RWPE2 (cell line): ENCODE measurements at regions not wholly inside any gene's neighbourhood (a gene's known extent, or its start where the extent isn't known, plus 50 kb on each side); places are given as distances from the start of the nearest gene placed in this dataset.
A peak's percentile ranks its signal among the peaks of the same experiment; 100 is the strongest.

ENCODE experiments used
- ATAC-seq: fragments of 200-7000 bp; cut with Tn5 transposase; 3 replicates; pipeline ENCODE4 v1.9.1; 2021; ENCODE audit warnings: low read depth
- DNase-seq: peaks from one replicate; pipeline ENCODE4 v3.0.0-alpha.2; 2020; ENCODE audit warnings: low spot score
- H3K27ac ChIP-seq: fragments of 450-650 bp; 2 replicates; pipeline ENCODE4 v1.5.1; 2017; ENCODE audit warnings: mild to moderate bottlenecking; ENCODE audit not compliant: poor library complexity, severe bottlenecking
- H3K27me3 ChIP-seq: fragments of 250-450 bp; sonication (Bioruptor Pico); 2 replicates; pipeline ENCODE4 v1.5.1; 2021; ENCODE audit warnings: mild to moderate bottlenecking, moderate library complexity; ENCODE audit not compliant: insufficient read depth, poor library complexity, severe bottlenecking
- H3K36me3 ChIP-seq: fragments of 250-450 bp; sonication (Bioruptor Pico); 2 replicates; pipeline ENCODE4 v1.5.1; 2020; ENCODE audit warnings: low read depth, mild to moderate bottlenecking, moderate library complexity
- H3K4me1 ChIP-seq: fragments of 250-450 bp; sonication (Bioruptor Pico); 2 replicates; pipeline ENCODE4 v1.5.1; 2021; ENCODE audit warnings: mild to moderate bottlenecking, moderate library complexity; ENCODE audit not compliant: insufficient read depth, poor library complexity, severe bottlenecking
- H3K4me3 ChIP-seq: fragments of 250-450 bp; sonication (Bioruptor Pico); 2 replicates; pipeline ENCODE4 v1.5.1; 2021; ENCODE audit warnings: mild to moderate bottlenecking, moderate library complexity; ENCODE audit not compliant: severe bottlenecking
- H3K9me3 ChIP-seq: fragments of 250-450 bp; sonication (Bioruptor Pico); 2 replicates; pipeline ENCODE4 v1.5.1; 2021; ENCODE audit warnings: mild to moderate bottlenecking, moderate library complexity; ENCODE audit not compliant: severe bottlenecking
- TF ChIP-seq, protein P1 (sequence below): fragments of 450-650 bp; IDR thresholded peaks from one replicate; pipeline ENCODE4 v1.5.1; 2017; ENCODE audit warnings: mild to moderate bottlenecking, moderate library complexity; ENCODE audit not compliant: poor library complexity, severe bottlenecking

DNA sequence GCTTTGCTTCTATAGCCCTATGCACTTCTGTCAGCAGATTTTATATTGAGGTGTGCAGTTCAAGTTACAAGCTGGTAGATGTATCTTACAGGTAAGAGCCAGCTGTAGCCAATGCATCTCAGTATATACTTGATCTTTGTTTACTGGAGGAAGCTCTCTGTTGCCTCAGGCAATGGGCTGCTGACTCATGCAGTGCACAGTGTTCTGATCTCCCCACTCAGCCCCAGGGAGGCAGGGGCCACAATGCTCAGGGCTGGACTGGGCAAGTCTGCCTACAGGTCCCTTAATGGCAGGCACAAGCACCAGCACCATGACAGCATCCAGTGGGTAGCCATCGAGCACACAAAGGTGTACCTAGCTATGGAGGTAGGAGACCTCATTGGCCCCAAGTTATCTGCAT, 178.8 kb upstream of the CDH10 start:
- H3K4me3 ChIP-seq: no peak overlapping the region
- no peaks in the 10 kb centered on the region for H3K36me3 ChIP-seq
- ATAC-seq: peak; percentile 98
- H3K4me1 ChIP-seq: peaks cover 5% of the 10 kb centered on the region
- TF ChIP-seq, protein P1, sequence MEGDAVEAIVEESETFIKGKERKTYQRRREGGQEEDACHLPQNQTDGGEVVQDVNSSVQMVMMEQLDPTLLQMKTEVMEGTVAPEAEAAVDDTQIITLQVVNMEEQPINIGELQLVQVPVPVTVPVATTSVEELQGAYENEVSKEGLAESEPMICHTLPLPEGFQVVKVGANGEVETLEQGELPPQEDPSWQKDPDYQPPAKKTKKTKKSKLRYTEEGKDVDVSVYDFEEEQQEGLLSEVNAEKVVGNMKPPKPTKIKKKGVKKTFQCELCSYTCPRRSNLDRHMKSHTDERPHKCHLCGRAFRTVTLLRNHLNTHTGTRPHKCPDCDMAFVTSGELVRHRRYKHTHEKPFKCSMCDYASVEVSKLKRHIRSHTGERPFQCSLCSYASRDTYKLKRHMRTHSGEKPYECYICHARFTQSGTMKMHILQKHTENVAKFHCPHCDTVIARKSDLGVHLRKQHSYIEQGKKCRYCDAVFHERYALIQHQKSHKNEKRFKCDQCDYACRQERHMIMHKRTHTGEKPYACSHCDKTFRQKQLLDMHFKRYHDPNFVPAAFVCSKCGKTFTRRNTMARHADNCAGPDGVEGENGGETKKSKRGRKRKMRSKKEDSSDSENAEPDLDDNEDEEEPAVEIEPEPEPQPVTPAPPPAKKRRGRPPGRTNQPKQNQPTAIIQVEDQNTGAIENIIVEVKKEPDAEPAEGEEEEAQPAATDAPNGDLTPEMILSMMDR: no peak
- H3K27ac ChIP-seq: no peak overlapping the region
- H3K9me3 ChIP-seq: no peaks in the 10 kb centered on the region
- peak; percentile 81 for DNase-seq
- H3K27me3 ChIP-seq: no peaks in the 10 kb centered on the region

- Histone ChIP-seq H3K4me3 (no peak overlapping the region), H3K27me3 (no peaks in the 10 kb centered on the region), H3K4me1 (peaks cover 5% of the 10 kb centered on the region), H3K36me3 (no peaks in the 10 kb centered on the region), H3K9me3 (no peaks in the 10 kb centered on the region), H3K27ac (no peak overlapping the region)
- TF ChIP-seq, protein P1: no peak
- DNase-seq: no peak
- ATAC-seq: no peak
These were observed 175.1 kb upstream of the CDH10 start for GRCh38 chr5:24819841-24820240.

DNA sequence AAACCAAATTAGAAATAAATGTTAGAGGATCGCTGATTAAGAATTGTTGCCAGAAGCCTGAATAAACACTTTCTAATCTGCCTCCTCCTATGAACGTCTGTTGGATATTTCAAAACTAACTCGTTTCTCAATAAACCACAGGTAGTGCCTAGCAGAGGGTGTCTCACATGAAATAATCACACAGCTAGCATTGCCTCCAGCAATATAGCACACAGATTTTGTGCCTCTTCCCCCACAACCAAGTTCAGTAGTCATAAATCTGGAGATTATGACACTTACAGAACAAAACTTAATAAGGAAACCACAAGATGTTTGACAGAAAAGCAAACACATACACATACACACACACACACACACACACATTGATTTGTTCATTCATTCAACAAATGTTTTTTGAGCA, 173.2 kb upstream of the CDH10 start:
- Histone ChIP-seq H3K36me3 (no peaks in the 10 kb centered on the region), H3K27ac (no peak overlapping the region), H3K9me3 (no peaks in the 10 kb centered on the region), H3K4me1 (no peaks in the 10 kb centered on the region), H3K4me3 (no peak overlapping the region), H3K27me3 (no peaks in the 10 kb centered on the region)
- ATAC-seq (no peak; the same call in 2 of the 3 replicates), DNase-seq (no peak)
- TF ChIP-seq, protein P1: no peak

DNA sequence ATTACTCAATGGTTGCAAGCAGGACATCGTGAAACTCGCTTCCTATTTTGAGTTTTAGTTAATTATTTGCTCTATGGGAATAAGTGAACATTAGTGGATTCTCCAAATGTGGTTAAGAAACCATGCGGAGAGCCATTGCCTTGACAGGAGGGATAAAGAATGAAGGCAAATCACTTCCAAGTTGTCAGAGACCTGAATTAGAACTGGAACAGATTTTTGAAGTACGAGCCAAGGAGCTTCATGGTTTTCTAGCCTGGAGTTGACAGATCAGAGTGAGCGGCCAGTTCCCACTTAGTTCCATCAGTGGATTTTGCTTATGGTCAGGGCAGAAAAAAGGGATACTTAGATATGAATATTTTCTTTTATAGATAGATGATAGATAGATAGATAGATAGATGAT, 171.4 kb upstream of the CDH10 start:
- Histone ChIP-seq H3K36me3 (no peaks in the 10 kb centered on the region), H3K27ac (no peak overlapping the region)
- no peak for ATAC-seq

DNA sequence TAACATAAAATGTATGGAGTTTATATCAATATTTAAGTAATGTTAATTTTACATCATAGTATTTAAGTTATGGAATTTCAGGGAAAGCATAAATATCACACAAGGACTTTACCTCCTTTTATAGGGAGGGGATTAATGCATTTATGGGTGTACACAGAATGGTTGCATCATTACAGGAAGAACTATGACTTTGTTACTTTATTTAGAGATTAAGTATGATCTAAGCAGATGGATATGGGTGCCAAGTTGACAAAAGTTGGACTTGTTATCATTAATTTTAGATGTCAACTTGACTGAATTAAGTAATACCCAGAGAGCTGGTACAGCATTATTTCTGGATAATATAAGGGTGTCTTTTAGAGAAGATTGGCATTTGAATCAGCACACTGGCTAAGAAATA, 160.5 kb upstream of the CDH10 start:
- Histone ChIP-seq H3K4me1 (peaks cover 6% of the 10 kb centered on the region), H3K36me3 (no peaks in the 10 kb centered on the region), H3K4me3 (no peak overlapping the region), H3K27me3 (no peaks in the 10 kb centered on the region), H3K9me3 (no peaks in the 10 kb centered on the region), H3K27ac (no peak overlapping the region)
- DNase-seq (no peak), ATAC-seq (no peak)
- TF ChIP-seq, protein P1: no peak

More for the DNA sequence above, 171.4 kb upstream of the CDH10 start:
- Histone ChIP-seq H3K9me3 (no peaks in the 10 kb centered on the region), H3K4me3 (no peak overlapping the region), H3K27me3 (no peaks in the 10 kb centered on the region), H3K4me1 (no peaks in the 10 kb centered on the region)
- TF ChIP-seq, protein P1: no peak
- DNase-seq: no peak
